PC-9 (cell line): ENCODE measurements at regions not wholly inside any gene's neighbourhood (a gene's known extent, or its start where the extent isn't known, plus 50 kb on each side); places are given as distances from the start of the nearest gene placed in this dataset.

ENCODE experiments used
- CTCF ChIP-seq: fragments of 200-600 bp; sonication (generic); conservative IDR thresholded peaks from 2 replicates; pipeline ENCODE4 v1.6.1; 2017; ENCODE audit warnings: mixed run types, antibody characterized with exemption, mild to moderate bottlenecking, moderate library complexity
- EZH2 ChIP-seq: fragments of 200-600 bp; sonication (generic); IDR thresholded peaks from 2 replicates; pipeline ENCODE4 v1.8.0; 2017; ENCODE audit warnings: antibody characterized with exemption, low read depth

- TF ChIP-seq CTCF (no peak), EZH2 (no peak)
Measured at GRCh38 chr1:5506634-5507033, 485.6 kb downstream of the NPHP4 start.
